Activated CD8-positive, alpha-beta T cell treated with anti-CD3 and anti-CD28 coated beads, Interleukin-2, amount 10 ng/mL, durations not matched to agents 7 days and 5 days (primary cell): ENCODE measurements at regions not wholly inside any gene's neighbourhood (a gene's known extent, or its start where the extent isn't known, plus 50 kb on each side); places are given as distances from the start of the nearest gene placed in this dataset.

Experiments
- ATAC-seq: fragments of 150-1000 bp; cut with Tn5 transposase; one replicate; pipeline ENCODE4 v1.10.0; 2021; ENCODE audit warnings: moderate library complexity
- CTCF ChIA-PET: fragments of 350-600 bp; sonication (Branson Sonifier 250); formaldehyde crosslinking; loops from one replicate; lab custom pipeline; 2021; ENCODE audit warnings: antibody characterized with exemption; lab: Charles Lee
- POLR2A ChIA-PET: fragments of 350-600 bp; sonication (Branson Sonifier 250); formaldehyde crosslinking; loops from one replicate; lab custom pipeline; 2021; ENCODE audit warnings: antibody characterized with exemption; lab: Charles Lee
- DNase-seq: peaks from one replicate; pipeline ENCODE4 v3.0.0-alpha.2; 2020
- H3K27ac Mint-ChIP-seq: one replicate; pipeline ENCODE4 v1.8.0; 2021; ENCODE audit warnings: mild to moderate bottlenecking, mixed read lengths
- H3K27me3 Mint-ChIP-seq: one replicate; pipeline ENCODE4 v1.8.0; 2021; ENCODE audit warnings: low read depth, mixed read lengths
- H3K36me3 Mint-ChIP-seq: one replicate; pipeline ENCODE4 v1.8.0; 2021; ENCODE audit warnings: low read depth, mixed read lengths
- H3K4me1 Mint-ChIP-seq: one replicate; pipeline ENCODE4 v1.8.0; 2021; ENCODE audit warnings: low read depth, mixed read lengths
- H3K4me3 Mint-ChIP-seq: one replicate; pipeline ENCODE4 v1.8.0; 2021; ENCODE audit warnings: mild to moderate bottlenecking, mixed read lengths
- H3K9me3 Mint-ChIP-seq: one replicate; pipeline ENCODE4 v1.8.0; 2022; ENCODE audit warnings: mixed read lengths; ENCODE audit not compliant: insufficient read depth

DNA sequence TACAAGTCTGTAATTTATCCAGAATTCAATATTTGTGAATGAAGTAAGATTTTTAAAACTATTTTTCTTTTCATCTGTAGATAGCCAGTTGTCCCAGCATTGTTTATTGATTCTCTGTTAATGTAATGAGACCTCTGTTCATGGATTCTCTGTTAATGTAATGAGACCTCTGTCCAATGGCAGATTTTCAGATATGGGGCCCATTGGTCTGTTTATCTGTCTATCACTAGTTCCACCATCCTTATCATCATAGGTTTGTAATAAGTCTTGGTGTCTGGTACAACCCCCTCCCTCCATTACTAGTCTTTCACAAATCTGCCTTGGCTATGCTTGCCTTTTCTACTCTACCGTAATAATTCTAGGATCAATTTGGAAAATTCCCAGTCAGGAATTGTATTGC, 276.6 kb downstream of the ARHGAP12 start:
- no peak for ATAC-seq
- Mint-ChIP-seq H3K27ac (no peak overlapping the region), H3K36me3 (no peaks in the 10 kb centered on the region), H3K4me1 (no peaks in the 10 kb centered on the region), H3K4me3 (no peak overlapping the region), H3K9me3 (no peaks in the 10 kb centered on the region), H3K27me3 (peaks cover 16% of the 10 kb centered on the region)
- no peak for DNase-seq
- ChIA-PET CTCF (no interaction called here), POLR2A (no interaction called here)

DNA sequence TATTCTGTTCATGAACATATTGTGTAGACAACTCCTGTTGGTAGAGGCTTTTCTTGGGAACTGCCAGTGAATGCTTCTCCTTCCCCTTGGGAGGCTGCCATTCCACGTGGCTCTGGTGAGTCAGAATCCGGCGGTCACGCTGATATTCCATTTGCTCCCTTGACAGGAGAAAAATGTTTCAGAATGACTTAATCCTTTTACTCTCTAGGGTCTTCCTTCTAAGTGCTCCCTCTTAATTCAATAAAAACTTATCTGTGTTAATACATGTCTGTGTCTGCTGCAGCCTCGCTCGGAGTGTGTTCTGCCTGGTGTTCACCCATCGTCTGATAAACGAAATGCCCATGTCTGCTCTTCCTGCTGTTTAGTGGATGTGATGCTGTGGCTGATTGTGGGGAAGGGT, 278.6 kb downstream of the ARHGAP12 start:
- Mint-ChIP-seq H3K36me3 (no peaks in the 10 kb centered on the region), H3K9me3 (no peaks in the 10 kb centered on the region), H3K4me1 (no peaks in the 10 kb centered on the region), H3K27me3 (peaks cover 12% of the 10 kb centered on the region), H3K4me3 (no peak overlapping the region), H3K27ac (no peak overlapping the region)
- ChIA-PET POLR2A (no interaction called here), CTCF (no interaction called here)
- no peak for DNase-seq
- ATAC-seq: no peak

DNA sequence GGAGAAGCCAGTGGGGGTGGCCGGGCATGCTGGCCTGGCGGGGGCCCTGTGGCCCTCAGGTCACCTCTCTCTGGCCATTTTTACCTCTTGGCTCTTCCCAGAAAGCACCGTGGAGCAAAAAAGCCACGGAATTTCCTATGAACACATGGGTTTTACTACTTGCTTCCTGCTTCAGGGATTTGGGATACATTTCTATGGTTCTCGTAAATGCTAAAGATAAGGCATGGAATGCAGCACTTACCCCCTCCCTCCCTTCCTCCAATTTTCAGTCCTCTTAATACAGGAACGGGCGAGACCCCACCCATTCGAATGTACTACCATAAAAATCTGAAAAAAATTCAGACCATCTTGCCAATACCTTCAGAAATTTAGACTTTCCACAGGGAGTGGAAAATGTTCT, 279.7 kb downstream of the ARHGAP12 start:
- Mint-ChIP-seq H3K36me3 (no peaks in the 10 kb centered on the region), H3K4me3 (no peak overlapping the region), H3K4me1 (no peaks in the 10 kb centered on the region), H3K27ac (no peak overlapping the region), H3K27me3 (peaks cover 12% of the 10 kb centered on the region), H3K9me3 (no peaks in the 10 kb centered on the region)
- ChIA-PET CTCF (no interaction called here), POLR2A (no interaction called here)
- ATAC-seq: no peak
- DNase-seq: no peak

DNA sequence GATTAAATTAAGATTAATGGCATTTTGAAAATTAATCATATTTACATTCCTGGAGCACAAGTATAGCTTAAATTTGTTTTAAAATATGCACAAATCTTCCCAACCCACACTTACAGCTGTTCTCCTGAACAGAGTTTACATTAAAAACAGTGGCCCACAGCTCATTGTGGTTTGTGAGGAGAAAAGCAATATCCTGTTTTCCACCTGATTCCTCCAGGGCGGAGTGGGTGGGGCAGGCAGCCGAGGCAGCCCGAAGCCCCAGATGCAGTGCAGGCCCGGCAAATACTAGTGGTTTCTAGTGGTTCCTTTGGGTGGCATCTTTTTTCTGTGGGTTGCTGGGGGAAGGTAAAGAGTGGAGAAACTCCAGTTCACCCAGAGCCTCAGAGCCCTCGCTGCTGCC, 280.8 kb downstream of the ARHGAP12 start:
- H3K36me3 Mint-ChIP-seq: no peaks in the 10 kb centered on the region
- H3K4me3 Mint-ChIP-seq: no peak overlapping the region
- no peak for DNase-seq
- H3K27me3 Mint-ChIP-seq: peaks cover 7% of the 10 kb centered on the region
- no peaks in the 10 kb centered on the region for H3K9me3 Mint-ChIP-seq
- ChIA-PET CTCF (no interaction called here), POLR2A (no interaction called here)
- no peak overlapping the region for H3K27ac Mint-ChIP-seq
- no peaks in the 10 kb centered on the region for H3K4me1 Mint-ChIP-seq
- no peak for ATAC-seq

DNA sequence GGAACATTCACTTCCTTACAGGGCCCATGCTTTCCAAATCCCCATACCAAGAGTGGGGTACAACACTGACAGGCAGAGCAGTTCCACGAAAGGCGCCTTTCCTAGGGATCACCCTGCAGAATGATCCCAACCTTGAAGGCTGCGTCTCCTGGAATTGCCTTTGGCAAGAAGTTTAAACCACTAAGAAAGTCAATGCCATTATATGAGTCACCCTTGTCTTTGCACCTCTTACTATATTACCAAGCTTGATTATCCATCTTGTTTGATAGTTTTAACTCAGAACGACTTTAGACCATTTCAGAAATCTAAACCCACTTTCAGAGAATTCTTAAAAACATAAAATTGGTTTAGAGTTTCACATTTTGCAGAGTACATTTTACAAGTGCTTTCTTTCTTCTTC, 282.1 kb downstream of the ARHGAP12 start:
- ChIA-PET POLR2A (no interaction called here), CTCF (no interaction called here)
- ATAC-seq (no peak), DNase-seq (no peak)
- H3K36me3 Mint-ChIP-seq: no peaks in the 10 kb centered on the region
- H3K4me3 Mint-ChIP-seq: no peak overlapping the region
- peaks cover 3% of the 10 kb centered on the region for H3K27me3 Mint-ChIP-seq
- H3K4me1 Mint-ChIP-seq: no peaks in the 10 kb centered on the region
- H3K27ac Mint-ChIP-seq: no peak overlapping the region
- H3K9me3 Mint-ChIP-seq: no peaks in the 10 kb centered on the region

DNA sequence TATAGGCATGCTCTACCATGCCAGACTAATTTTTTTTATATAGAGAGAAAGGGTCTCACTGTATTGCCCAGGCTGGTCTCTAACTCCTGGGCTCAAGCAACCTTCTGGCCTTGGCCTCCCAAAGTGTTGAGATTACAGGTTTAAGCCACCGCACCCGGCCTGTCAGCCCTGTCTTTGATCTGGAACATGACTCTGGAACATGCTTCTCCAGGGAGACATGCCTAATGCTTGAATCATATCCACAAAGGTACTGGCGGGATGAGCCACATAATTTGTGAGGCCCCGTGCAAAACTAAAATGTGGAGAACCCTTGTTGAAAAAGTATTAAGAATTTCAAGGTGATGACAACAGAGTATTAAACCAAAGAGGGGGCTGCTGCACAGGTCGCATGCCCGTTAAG, 282.8 kb downstream of the ARHGAP12 start:
- no peaks in the 10 kb centered on the region for H3K4me1 Mint-ChIP-seq
- CTCF ChIA-PET: no interaction called here
- H3K27me3 Mint-ChIP-seq: peaks cover 6% of the 10 kb centered on the region
- DNase-seq: no peak
- H3K9me3 Mint-ChIP-seq: no peaks in the 10 kb centered on the region
- H3K27ac Mint-ChIP-seq: no peak overlapping the region
- no peak for ATAC-seq
- H3K4me3 Mint-ChIP-seq: no peak overlapping the region
- POLR2A ChIA-PET: no interaction called here
- no peaks in the 10 kb centered on the region for H3K36me3 Mint-ChIP-seq

DNA sequence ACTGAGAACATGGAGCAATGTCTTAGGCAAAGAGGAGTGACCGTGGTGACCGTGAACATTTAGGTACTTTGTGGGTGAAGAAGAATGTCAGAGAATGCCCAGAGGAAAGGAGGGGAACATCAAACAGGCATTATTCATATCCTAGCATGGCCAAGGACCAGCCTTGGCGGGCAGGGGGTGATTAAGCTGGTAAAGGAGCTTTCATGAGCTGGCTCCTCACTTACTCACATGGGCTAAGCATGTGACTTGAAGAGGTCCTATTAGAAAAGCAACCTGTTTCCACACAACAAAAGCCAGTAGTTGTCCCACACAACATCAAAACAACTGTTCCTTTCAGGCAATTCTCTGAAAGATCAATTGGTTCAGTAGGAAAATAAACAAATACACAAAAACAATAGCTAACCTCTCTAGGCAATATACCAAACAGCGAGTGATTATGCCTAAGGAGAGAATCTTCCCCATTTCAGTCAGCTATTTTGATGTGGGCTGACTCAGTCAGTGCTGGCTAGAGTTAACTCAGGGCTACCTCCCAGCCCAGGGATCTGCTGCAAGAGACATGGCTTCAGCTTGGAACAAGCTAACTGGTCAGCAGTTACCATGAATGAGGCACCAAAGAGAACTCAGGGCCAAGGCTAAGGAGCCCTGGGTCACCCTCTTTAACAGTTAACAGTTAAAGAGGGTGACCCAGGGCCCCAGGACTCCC, 283.5 kb downstream of the ARHGAP12 start:
- H3K27me3 Mint-ChIP-seq: peaks cover 9% of the 10 kb centered on the region
- POLR2A ChIA-PET: no interaction called here

DNA sequence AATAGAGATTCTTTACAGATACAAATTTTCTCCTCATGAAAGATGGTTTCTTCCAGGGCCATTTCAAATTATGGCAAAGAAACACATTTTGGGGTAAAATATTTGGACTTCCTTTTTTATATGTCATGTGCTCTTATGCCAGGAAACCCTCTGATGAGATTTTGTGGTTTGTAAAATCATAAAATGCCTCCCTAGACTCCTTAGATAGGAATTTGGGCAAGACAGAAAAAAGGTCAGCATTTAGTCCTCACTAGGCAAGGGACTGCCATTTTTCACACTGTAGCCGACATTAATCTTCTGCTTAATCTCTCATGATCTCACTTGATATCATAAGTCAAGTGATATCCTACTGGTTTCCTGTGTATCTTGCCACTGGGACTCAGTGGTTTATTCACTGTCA, 286.4 kb downstream of the ARHGAP12 start:
- CTCF ChIA-PET: no interaction called here
- no peaks in the 10 kb centered on the region for H3K9me3 Mint-ChIP-seq
- peaks cover 9% of the 10 kb centered on the region for H3K27me3 Mint-ChIP-seq
- H3K4me3 Mint-ChIP-seq: no peak overlapping the region
- no peaks in the 10 kb centered on the region for H3K36me3 Mint-ChIP-seq
- ATAC-seq: no peak
- H3K4me1 Mint-ChIP-seq: no peaks in the 10 kb centered on the region
- no peak overlapping the region for H3K27ac Mint-ChIP-seq
- no peak for DNase-seq
- POLR2A ChIA-PET: no interaction called here

More for the DNA sequence above, 283.5 kb downstream of the ARHGAP12 start:
- H3K4me1 Mint-ChIP-seq: no peaks in the 10 kb centered on the region
- CTCF ChIA-PET: interaction anchor here (1.1 kb wide), 1 partner anchor 74 kb away, joined by 3 read pairs; no protein-coding TSS in a partner anchor
- H3K9me3 Mint-ChIP-seq: no peaks in the 10 kb centered on the region
- DNase-seq (no peak), ATAC-seq (no peak)
- H3K27ac Mint-ChIP-seq: no peak overlapping the region
- no peak overlapping the region for H3K4me3 Mint-ChIP-seq
- H3K36me3 Mint-ChIP-seq: no peaks in the 10 kb centered on the region

DNA sequence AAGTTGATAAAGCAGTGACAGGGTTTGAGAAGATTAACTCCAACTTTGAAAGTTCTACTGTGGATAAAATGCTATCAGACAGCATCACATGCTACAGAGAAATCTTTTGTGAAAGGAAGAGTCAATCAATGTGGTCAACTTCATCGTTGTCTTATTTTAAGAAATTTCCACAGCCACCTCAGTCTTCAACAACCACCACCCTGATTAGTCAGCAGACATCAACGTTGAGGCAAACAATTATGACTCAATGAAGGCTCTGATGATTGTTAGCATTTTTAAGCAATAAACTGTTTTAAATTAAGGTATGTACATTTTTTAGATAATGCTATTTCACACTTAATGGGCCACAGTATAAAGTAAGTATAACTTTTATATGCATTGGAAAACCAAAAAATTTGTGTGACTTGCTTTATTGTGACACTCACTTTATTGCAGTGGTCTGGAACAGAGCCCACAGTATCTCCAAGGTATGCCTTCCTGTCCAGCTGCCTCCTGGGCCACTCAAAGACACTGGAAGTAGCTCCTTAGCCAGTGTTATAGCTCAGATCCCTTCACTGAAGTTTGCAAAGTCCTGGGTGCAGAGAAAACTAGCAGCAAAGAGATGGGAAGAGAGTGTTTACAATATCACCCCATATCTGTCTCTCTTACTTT, 293.1 kb downstream of the ARHGAP12 start:
- ChIA-PET CTCF (interaction anchor here (0.7 kb wide), 1 partner anchor 191 kb away, joined by 3 read pairs; no protein-coding TSS in a partner anchor), POLR2A (no interaction called here)
- no peak overlapping the region for H3K27ac Mint-ChIP-seq
- no peak for DNase-seq
- H3K9me3 Mint-ChIP-seq: no peaks in the 10 kb centered on the region
- no peaks in the 10 kb centered on the region for H3K4me1 Mint-ChIP-seq
- H3K36me3 Mint-ChIP-seq: no peaks in the 10 kb centered on the region
- H3K4me3 Mint-ChIP-seq: no peak overlapping the region
- no peak for ATAC-seq
- H3K27me3 Mint-ChIP-seq: peaks cover 5% of the 10 kb centered on the region

DNA sequence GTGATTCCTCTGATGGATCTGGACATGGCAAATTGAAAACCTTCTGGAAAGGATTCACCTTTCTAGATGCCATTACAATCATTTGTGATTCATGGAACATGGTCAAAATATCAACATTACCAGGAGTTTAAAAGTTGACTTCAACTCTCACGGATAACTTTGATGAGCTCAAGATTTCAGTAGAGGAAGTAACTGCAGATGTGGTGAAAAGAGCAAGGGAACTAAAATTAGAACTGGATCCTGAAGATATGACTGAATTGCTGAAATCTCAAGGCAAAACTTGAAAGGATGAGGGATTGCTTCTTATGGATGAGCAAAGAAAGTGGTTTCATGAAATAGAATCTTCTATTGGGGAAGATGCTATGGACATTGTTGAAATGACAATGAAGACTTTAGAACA, 293.6 kb downstream of the ARHGAP12 start:
- Mint-ChIP-seq H3K36me3 (no peaks in the 10 kb centered on the region), H3K4me1 (no peaks in the 10 kb centered on the region), H3K4me3 (no peak overlapping the region), H3K9me3 (no peaks in the 10 kb centered on the region), H3K27me3 (peaks cover 5% of the 10 kb centered on the region), H3K27ac (no peak overlapping the region)
- ChIA-PET CTCF (interaction anchor here (0.7 kb wide), 1 partner anchor 191 kb away, joined by 3 read pairs; no protein-coding TSS in a partner anchor), POLR2A (no interaction called here)
- ATAC-seq: no peak
- no peak for DNase-seq

DNA sequence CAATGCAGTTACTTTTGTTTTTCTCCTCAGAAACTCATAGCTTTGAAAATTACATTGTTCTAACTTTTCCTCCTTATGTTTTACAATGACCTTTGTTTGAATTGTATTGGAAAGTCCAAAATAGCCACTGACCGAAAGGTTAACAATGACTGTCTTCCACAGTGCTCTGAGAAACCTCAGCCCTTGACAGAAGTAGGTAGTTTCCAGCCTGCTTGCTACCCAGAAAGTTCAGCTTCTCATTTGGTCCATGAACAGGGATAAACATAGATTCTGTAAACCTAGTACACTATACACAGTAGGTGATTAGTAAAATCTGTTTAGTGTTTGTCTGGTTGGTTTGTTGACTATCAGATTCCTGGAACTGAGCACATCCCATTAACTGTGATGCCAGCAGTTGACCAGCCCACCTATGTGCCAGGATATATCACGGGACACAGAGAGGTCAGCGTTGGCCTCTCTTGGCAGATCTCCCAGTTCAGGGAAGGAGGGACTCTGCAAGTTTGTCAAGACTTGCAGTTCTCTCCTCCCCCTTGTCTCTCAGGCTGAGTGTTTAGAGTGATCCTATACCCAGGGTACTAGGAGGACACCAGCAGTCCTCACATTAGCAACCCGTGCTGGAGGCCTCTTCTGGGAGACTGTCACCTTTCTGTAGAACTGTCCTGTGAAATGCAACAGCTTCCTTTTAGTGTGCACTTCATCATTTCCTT, 297.6 kb downstream of the ARHGAP12 start:
- Mint-ChIP-seq H3K27ac (no peak overlapping the region), H3K36me3 (peaks cover 2% of the 10 kb centered on the region), H3K9me3 (peaks cover 7% of the 10 kb centered on the region), H3K27me3 (peaks cover 5% of the 10 kb centered on the region), H3K4me3 (no peak overlapping the region), H3K4me1 (no peaks in the 10 kb centered on the region)
- ATAC-seq: no peak
- ChIA-PET POLR2A (no interaction called here), CTCF (no interaction called here)
- DNase-seq: no peak

DNA sequence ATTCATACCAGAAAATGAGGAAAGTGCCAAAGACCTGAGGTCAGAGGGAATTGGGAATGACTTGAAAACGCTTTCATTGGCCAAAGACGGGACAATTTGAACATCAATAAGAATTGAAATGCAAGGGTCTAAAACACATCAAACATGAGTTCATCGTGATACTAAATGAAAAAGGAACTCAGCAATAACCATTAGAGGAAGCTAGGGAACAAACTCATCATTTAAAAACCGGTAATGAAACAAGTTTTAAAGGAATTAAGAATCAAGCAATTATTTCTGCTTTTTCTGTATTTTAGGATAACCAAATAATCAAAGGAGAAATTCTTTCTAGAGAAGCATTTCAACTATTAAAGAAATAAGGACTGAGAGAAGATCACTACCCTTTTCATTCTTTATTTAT, 303.1 kb downstream of the ARHGAP12 start:
- Mint-ChIP-seq H3K4me1 (no peaks in the 10 kb centered on the region), H3K4me3 (no peak overlapping the region), H3K36me3 (peaks cover 2% of the 10 kb centered on the region), H3K27ac (no peak overlapping the region), H3K9me3 (peaks cover 17% of the 10 kb centered on the region), H3K27me3 (no peaks in the 10 kb centered on the region)
- DNase-seq (no peak), ATAC-seq (no peak)
- CTCF ChIA-PET: no interaction called here
- POLR2A ChIA-PET: no interaction called here
